K562 (cell line): ENCODE measurements at regions not wholly inside any gene's neighbourhood (a gene's known extent, or its start where the extent isn't known, plus 50 kb on each side); places are given as distances from the start of the nearest gene placed in this dataset.

ENCODE experiments used
- ATAC-seq: fragments of 200-7000 bp; cut with Tn5 transposase; 3 replicates; pipeline ENCODE4 v1.9.1; 2020; ENCODE audit warnings: moderate library complexity
- BruUV-seq: library from RNA; stranded (reverse); fragments of 400-500 nt; replicated peaks from 2 replicates; lab custom pipeline; 2021; lab: Mats Ljungman, UMichigan
- CTCF ChIA-PET: fragments of 300-600 bp; formaldehyde crosslinking; extraction: SDS; loops from one replicate; lab custom pipeline; 2021; ENCODE audit warnings: low intra/inter-chr PET ratio; lab: Yijun Ruan, JAX
- POLR2A ChIA-PET: fragments of 300-600, 350-650 bp; sonication (Branson Sonifier 250); formaldehyde crosslinking; extraction: SDS; loops from one replicate; lab custom pipeline; 2021; ENCODE audit warnings: antibody characterized with exemption, inconsistent platforms; lab: Yijun Ruan, JAX
- DNase-seq, 4 experiments: peaks; one replicate each; pipeline versions ENCODE4 v3.0.0 to v3.0.0-alpha.2; 2011 to 2018; ENCODE audit warnings: low spot score in 3 of 4, mixed read lengths in 3 of 4; ENCODE audit errors: extremely low read depth in 1 of 4
- FAIRE-seq: peaks from 2 replicates; lab custom pipeline; 2011; peaks lifted over from hg19 to GRCh38; lab: Jason Lieb, UNC
- H2AFZ ChIP-seq: 2 replicates; pipeline ENCODE4 v1.6.0; 2011; ENCODE audit warnings: low read depth, low read length, control low read depth, inconsistent platforms
- H3K27ac ChIP-seq: fragments of 200-600 bp; 3 replicates; pipeline ENCODE4 v1.8.0; 2011; ENCODE audit warnings: low read depth, mild to moderate bottlenecking, control low read depth, inconsistent platforms, low read length, moderate library complexity, mixed read lengths; ENCODE audit errors: extremely low read depth
- H3K27me3 ChIP-seq, 2 experiments: fragments of 300-600 bp in 1 of 2; 2 replicates in 1 of 2; 3 replicates in 1 of 2; pipeline versions ENCODE4 v1.6.0 to v1.8.0; 2011; ENCODE audit warnings: inconsistent platforms in 2 of 2, low read length in 2 of 2, mild to moderate bottlenecking in 1 of 2, mixed read lengths in 1 of 2, moderate library complexity in 1 of 2; ENCODE audit not compliant: control insufficient read depth in 2 of 2, insufficient read depth in 2 of 2
- H3K36me3 ChIP-seq: fragments of 300-600 bp; 3 replicates; pipeline ENCODE4 v1.8.0; 2011; ENCODE audit warnings: mild to moderate bottlenecking, low read length, inconsistent platforms; ENCODE audit not compliant: control insufficient read depth, insufficient read depth
- H3K4me1 ChIP-seq, 2 experiments: fragments of 200-600 bp in 1 of 2; replicated peaks in 1 of 2; 2 replicates in 1 of 2; 3 replicates in 1 of 2; pipeline versions ENCODE4 v1.5.1 to v1.8.0; 2011; ENCODE audit warnings: inconsistent platforms in 2 of 2, low read length in 2 of 2, mild to moderate bottlenecking in 1 of 2, mixed read lengths in 1 of 2, moderate library complexity in 1 of 2; ENCODE audit not compliant: control insufficient read depth in 2 of 2, insufficient read depth in 2 of 2
- H3K4me2 ChIP-seq: 2 replicates; pipeline ENCODE4 v1.6.1; 2011; ENCODE audit warnings: low read length, control low read depth, inconsistent platforms, mixed read lengths; ENCODE audit not compliant: insufficient read depth
- H3K4me3 ChIP-seq: fragments of 200-600 bp; sonication (generic), shearing (Covaris generic); 2 replicates; pipeline ENCODE4 v1.5.1; 2016; ENCODE audit warnings: control low read depth, inconsistent platforms
- H3K79me2 ChIP-seq: fragments of 200-600 bp; 3 replicates; pipeline ENCODE4 v1.8.0; 2011; ENCODE audit warnings: low read length, inconsistent platforms; ENCODE audit not compliant: control insufficient read depth, insufficient read depth
- H3K9ac ChIP-seq, 2 experiments: 2 replicates each; pipeline versions ENCODE4 v1.6.0 to v1.6.1; 2011; ENCODE audit warnings: low read depth in 2 of 2, low read length in 2 of 2, control low read depth in 1 of 2, inconsistent platforms in 1 of 2, mild to moderate bottlenecking in 1 of 2, mixed read lengths in 1 of 2; ENCODE audit not compliant: insufficient read depth in 1 of 2
- H3K9me1 ChIP-seq: one replicate; pipeline ENCODE4 v1.6.0; 2011; ENCODE audit warnings: inconsistent platforms, mild to moderate bottlenecking, low read length, moderate library complexity; ENCODE audit not compliant: control insufficient read depth, insufficient read depth
- H3K9me3 ChIP-seq: replicated peaks from 2 replicates; pipeline ENCODE4 v1.5.1; 2011; ENCODE audit warnings: low read depth, low read length, inconsistent platforms; ENCODE audit not compliant: control insufficient read depth, insufficient read depth
- H4K20me1 ChIP-seq: replicated peaks from 2 replicates; pipeline ENCODE4 v1.6.1; 2011; ENCODE audit warnings: low read length, inconsistent platforms, mixed read lengths; ENCODE audit not compliant: control insufficient read depth, insufficient read depth
- ATF1 ChIP-seq, 2 experiments: fragments of 450-650 bp in 1 of 2; IDR thresholded peaks; 2 replicates each; pipeline ENCODE4 v1.6.1; 2016; ENCODE audit warnings: missing compliant biosample characterization in 1 of 2, missing genetic modification characterization in 1 of 2
- FOS ChIP-seq: IDR thresholded peaks from 3 replicates; pipeline ENCODE4 v1.6.1; 2011; ENCODE audit not compliant: insufficient read length; ENCODE audit errors: extremely low read depth
- FOSL1 ChIP-seq: fragments of 200-800 bp; sonication (Bioruptor generic); conservative IDR thresholded peaks from 2 replicates; pipeline ENCODE4 v1.6.1; 2016; ENCODE audit warnings: missing genetic modification characterization, missing compliant biosample characterization
- ILK ChIP-seq: fragments of 450-650 bp; IDR thresholded peaks from 2 replicates; pipeline ENCODE4 v1.6.1; 2016; ENCODE audit warnings: missing genetic modification characterization, low read depth, mild to moderate bottlenecking, missing compliant biosample characterization, moderate library complexity, borderline replicate concordance
- MTA2 ChIP-seq: fragments of 450-650 bp; IDR thresholded peaks from 2 replicates; pipeline ENCODE4 v1.6.1; 2016; ENCODE audit warnings: low read depth
- POLR2AphosphoS2 ChIP-seq: IDR thresholded peaks from 2 replicates; pipeline ENCODE4 v1.6.1; 2012; ENCODE audit warnings: low read length, improper control_type of control experiment
- RBM34 ChIP-seq: fragments of 200-400 bp; formaldehyde crosslinking; IDR thresholded peaks from 2 replicates; pipeline ENCODE4 v1.6.1; 2018; ENCODE audit warnings: low read length, borderline replicate concordance; ENCODE audit not compliant: insufficient read depth
- RHOXF2B ChIP-seq: fragments of 250-450 bp; sonication (Bioruptor Pico); conservative IDR thresholded peaks from 2 replicates; pipeline ENCODE4 v1.5.1; 2021
- SAP30 ChIP-seq: fragments of 200-600 bp; sonication (generic); IDR thresholded peaks from 2 replicates; pipeline ENCODE4 v1.6.1; 2012; ENCODE audit warnings: borderline replicate concordance, low read depth, mild to moderate bottlenecking, moderate library complexity, low read length, control low read depth, inconsistent platforms; ENCODE audit not compliant: insufficient read depth, poor library complexity, severe bottlenecking
- SNRNP70 ChIP-seq: fragments of 200-400 bp; formaldehyde crosslinking; optimal IDR thresholded peaks from 2 replicates; pipeline ENCODE3; 2017; ENCODE audit warnings: low read depth, low read length
- ZBED1 ChIP-seq: IDR thresholded peaks from 2 replicates; pipeline ENCODE4 v1.6.1; 2014
- ZNF224 ChIP-seq: sonication (generic); formaldehyde crosslinking; IDR thresholded peaks from 2 replicates; pipeline ENCODE4 v1.8.0; 2022; ENCODE audit warnings: mild to moderate bottlenecking, missing genetic modification reagents
- ZNF347 ChIP-seq: fragments of 450-650 bp; formaldehyde crosslinking; IDR thresholded peaks from 2 replicates; pipeline ENCODE4 v1.4.0; 2020; ENCODE audit warnings: low read depth, mild to moderate bottlenecking, moderate library complexity
- ZNF408 ChIP-seq: fragments of 250-450 bp; sonication (Bioruptor Pico); IDR thresholded peaks from 2 replicates; pipeline ENCODE4 v1.4.0; 2020; ENCODE audit warnings: low read depth, mild to moderate bottlenecking, moderate library complexity
- WGBS: fragments of 100-300 bp; shearing (Covaris generic); methylation state at CpG from one replicate; pipeline ENCODE4 v1.1.6; 2016; ENCODE audit warnings: low coverage, mixed read lengths; ENCODE audit not compliant: insufficient coverage; ENCODE audit errors: missing lambda C conversion rate; 5-methylcytosine and 5-hydroxymethylcytosine counted together
- in situ Hi-C: fragments of 300-500 bp; cut with MboI; formaldehyde crosslinking; loops from 4 replicates; pipeline ENCODE4 v1.15.0; 2018; ENCODE audit warnings: inconsistent platforms, mixed read lengths
- intact Hi-C: fragments of 100-400 bp; cut with micrococcal nuclease; formaldehyde crosslinking; loops from 2 replicates; pipeline ENCODE4 v1.14.2; 2022
- TF ChIP-seq, protein P1 (sequence below): sonication (generic); formaldehyde crosslinking; IDR thresholded peaks from 2 replicates; pipeline ENCODE4 v1.5.0; 2020; ENCODE audit warnings: missing genetic modification reagents
- TF ChIP-seq, protein P2 (sequence below): fragments of 450-650 bp; formaldehyde crosslinking; IDR thresholded peaks from 2 replicates; pipeline ENCODE4 v1.4.0; 2022; ENCODE audit warnings: missing genetic modification characterization
- TF ChIP-seq, protein P3 (sequence below): fragments of 250-450 bp; sonication (Bioruptor Pico); IDR thresholded peaks from 2 replicates; pipeline ENCODE4 v1.8.0; 2022; ENCODE audit warnings: moderate library complexity, mild to moderate bottlenecking, inconsistent platforms

DNA sequence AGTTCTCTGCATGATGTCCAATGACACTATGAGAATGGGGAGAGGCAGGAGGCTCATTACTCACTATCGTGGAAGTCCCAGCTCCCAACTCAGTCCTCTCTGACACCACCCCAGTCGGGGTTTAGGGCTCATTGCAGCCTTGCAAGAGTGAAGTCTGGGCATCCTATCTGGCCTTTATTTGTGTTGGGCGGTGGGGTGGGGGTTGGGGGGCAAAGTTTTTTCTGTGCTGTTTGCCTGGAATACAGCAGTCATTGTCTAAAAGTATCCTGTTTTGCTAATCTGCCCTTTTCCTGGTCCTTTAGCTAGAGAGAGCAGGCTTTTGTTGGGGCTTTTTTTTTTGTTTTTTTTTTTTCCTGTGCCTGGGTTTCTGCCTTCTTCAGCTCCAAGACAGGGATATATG, 174.2 kb downstream of the MYLK4 start:
- Histone ChIP-seq H4K20me1 (no peaks in the 10 kb centered on the region), H3K79me2 (no peaks in the 10 kb centered on the region), H3K9ac (no peak overlapping the region), H3K4me3 (no peak overlapping the region), H2AFZ (no peak overlapping the region), H3K4me2 (no peak overlapping the region), H3K27me3 (peaks cover 5 to 30% of the 10 kb centered on the region in 2 experiments; a peak in 4 of 5 replicates), H3K9me1 (no peaks in the 10 kb centered on the region), H3K9me3 (no peaks in the 10 kb centered on the region), H3K36me3 (no peaks in the 10 kb centered on the region), H3K27ac (no peak overlapping the region), H3K4me1 (no peaks in the 10 kb centered on the region; a peak in 1 of 5 replicates)
- FAIRE-seq (no peak), ATAC-seq (no peak), DNase-seq (no peak)
- in situ Hi-C loops: no loop called here
- no TSS peak for BruUV-seq
- TF ChIP-seq SNRNP70 (no peak), ZNF408 (CRISPR knock-in tag) (no peak), ZNF224 (CRISPR knock-in tag) (no peak), MTA2 (no peak), ZNF347 (CRISPR knock-in tag) (no peak), POLR2AphosphoS2 (no peak), ZBED1 (no peak), ILK (tag) (no peak), RBM34 (no peak), SAP30 (no peak), ATF1 (CRISPR knock-in tag; IDR thresholded peaks at IDR 0.05) (no peak), ATF1 (tag; IDR thresholded peaks at IDR 0.05) (no peak), FOSL1 (no peak), RHOXF2B (CRISPR knock-in tag) (no peak), FOS (no peak)
- TF ChIP-seq, protein P1, sequence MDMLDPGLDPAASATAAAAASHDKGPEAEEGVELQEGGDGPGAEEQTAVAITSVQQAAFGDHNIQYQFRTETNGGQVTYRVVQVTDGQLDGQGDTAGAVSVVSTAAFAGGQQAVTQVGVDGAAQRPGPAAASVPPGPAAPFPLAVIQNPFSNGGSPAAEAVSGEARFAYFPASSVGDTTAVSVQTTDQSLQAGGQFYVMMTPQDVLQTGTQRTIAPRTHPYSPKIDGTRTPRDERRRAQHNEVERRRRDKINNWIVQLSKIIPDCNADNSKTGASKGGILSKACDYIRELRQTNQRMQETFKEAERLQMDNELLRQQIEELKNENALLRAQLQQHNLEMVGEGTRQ (CRISPR knock-in tag): no peak
- TF ChIP-seq, protein P2, sequence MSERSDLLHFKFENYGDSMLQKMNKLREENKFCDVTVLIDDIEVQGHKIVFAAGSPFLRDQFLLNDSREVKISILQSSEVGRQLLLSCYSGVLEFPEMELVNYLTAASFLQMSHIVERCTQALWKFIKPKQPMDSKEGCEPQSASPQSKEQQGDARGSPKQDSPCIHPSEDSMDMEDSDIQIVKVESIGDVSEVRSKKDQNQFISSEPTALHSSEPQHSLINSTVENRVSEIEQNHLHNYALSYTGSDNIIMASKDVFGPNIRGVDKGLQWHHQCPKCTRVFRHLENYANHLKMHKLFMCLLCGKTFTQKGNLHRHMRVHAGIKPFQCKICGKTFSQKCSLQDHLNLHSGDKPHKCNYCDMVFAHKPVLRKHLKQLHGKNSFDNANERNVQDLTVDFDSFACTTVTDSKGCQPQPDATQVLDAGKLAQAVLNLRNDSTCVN (CRISPR knock-in tag): no peak
- TF ChIP-seq, protein P3, sequence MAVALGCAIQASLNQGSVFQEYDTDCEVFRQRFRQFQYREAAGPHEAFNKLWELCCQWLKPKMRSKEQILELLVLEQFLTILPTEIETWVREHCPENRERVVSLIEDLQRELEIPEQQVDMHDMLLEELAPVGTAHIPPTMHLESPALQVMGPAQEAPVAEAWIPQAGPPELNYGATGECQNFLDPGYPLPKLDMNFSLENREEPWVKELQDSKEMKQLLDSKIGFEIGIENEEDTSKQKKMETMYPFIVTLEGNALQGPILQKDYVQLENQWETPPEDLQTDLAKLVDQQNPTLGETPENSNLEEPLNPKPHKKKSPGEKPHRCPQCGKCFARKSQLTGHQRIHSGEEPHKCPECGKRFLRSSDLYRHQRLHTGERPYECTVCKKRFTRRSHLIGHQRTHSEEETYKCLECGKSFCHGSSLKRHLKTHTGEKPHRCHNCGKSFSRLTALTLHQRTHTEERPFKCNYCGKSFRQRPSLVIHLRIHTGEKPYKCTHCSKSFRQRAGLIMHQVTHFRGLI (CRISPR knock-in tag): no peak
- CTCF ChIA-PET: no interaction called here
- POLR2A ChIA-PET: no interaction called here
- intact Hi-C loops: no loop called here
- WGBS: 2% methylated on average over 3 of the region's 3 CpGs
